ENCODE measurements at regions not wholly inside any gene's neighbourhood (a gene's known extent, or its start where the extent isn't known, plus 50 kb on each side); places are given as distances from the start of the nearest gene placed in this dataset.

DNA sequence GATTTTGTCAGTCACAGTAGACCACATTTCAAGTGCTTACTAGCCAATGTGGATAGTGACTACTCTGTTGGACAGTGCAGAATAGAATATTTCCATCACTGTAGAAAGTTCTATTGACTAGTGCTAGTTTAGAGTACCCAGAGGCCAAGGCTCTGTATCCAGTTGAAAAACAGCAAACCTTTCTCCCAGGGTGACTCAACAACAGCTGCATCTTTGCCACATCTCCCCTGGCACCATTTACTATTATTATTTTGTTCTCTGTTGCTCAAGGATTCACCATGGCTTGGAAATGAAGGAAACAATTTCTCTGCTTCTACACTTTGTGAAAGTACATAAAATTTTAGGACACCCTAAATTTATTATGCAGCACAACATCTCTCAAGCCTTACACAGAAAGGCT is 85.3 kb upstream of the WDR26 start:
- no peak for DNase-seq (ENCODE audit: low read depth, low spot score)
- Histone ChIP-seq H3K4me1 (ENCODE audit: control insufficient read depth, insufficient read depth, low read length) (no peaks in the 10 kb centered on the region), H3K4me3 (ENCODE audit: low read length) (no peak overlapping the region), H3K27ac (ENCODE audit: low read length) (no peak overlapping the region), H3K9me3 (ENCODE audit: control insufficient read depth, insufficient read depth, low read length) (no peaks in the 10 kb centered on the region), H3K36me3 (ENCODE audit: control insufficient read depth, insufficient read depth, low read length) (no peaks in the 10 kb centered on the region), H3K27me3 (ENCODE audit: control insufficient read depth, insufficient read depth, low read length) (no peaks in the 10 kb centered on the region)

DNA sequence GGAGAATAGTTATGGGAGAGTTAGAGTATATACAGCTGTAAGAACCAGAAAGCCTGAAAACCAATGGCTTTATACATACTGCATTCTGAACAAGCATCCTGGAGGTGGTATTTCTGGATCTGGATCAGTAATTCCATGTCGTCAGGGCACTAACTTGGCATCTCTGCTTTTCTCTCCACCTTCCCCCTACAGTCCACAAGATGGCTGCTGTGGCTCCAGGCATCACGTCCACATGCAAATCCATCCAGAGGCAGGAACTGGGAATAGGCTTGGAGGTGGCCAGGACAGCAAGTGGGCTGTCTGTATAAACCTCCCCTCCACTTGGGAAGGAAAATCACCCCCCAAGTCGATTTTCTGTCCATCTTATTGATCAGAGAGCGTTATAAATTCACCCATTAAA is 86.2 kb upstream of the WDR26 start:
- WGBS (ENCODE audit: insufficient coverage, insufficient read length) = no CpG with 5 or more reads among the region's 4 CpGs
- Histone ChIP-seq H3K4me3 (ENCODE audit: low read length) (no peak overlapping the region), H3K27me3 (ENCODE audit: control insufficient read depth, insufficient read depth, low read length) (no peaks in the 10 kb centered on the region)

DNA sequence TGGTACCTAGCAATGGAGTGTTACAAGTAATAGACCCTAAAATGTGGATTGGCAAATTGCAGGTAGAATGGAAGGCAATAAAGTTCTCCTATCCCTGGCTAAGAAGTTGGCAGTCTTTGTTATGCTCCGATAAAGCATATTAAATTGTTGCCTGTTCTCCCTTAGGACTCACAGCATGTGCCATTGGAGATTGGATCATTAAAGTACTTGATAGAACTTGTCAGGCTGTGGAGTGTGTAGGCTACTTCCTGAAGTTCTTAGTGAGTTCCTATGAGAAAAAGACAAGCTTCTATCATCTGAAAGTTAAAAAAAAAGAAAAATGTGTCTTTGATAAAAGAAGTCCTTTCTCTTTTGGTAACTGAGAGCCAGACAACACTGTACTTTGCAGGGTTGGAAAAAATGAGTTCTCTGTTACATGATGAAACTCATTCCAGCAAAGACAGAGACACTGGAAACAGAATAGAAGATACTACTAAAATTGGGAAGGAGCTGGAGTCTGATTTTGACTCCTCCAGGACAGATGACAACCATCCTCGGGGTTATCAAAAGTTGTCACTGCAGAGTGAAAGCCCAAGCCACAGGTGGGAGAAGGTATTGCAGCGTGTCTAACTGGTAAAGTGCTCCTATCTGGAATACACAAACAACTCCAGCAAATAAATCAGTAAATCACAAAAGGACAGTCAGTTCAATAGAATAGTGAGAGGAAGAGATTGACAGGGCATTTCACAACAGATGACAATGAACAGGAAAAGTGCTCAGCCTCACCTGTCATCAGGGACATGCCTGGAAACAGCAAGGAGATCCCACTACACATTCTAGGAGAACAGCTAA is 87.5 kb upstream of the WDR26 start:
- Histone ChIP-seq H3K4me1 (ENCODE audit: control insufficient read depth, insufficient read depth, low read length) (no peaks in the 10 kb centered on the region), H3K9me3 (ENCODE audit: control insufficient read depth, insufficient read depth, low read length) (no peaks in the 10 kb centered on the region), H3K36me3 (ENCODE audit: control insufficient read depth, insufficient read depth, low read length) (no peaks in the 10 kb centered on the region), H3K27ac (ENCODE audit: low read length) (no peak overlapping the region), H3K4me3 (ENCODE audit: low read length) (no peak overlapping the region), H3K27me3 (ENCODE audit: control insufficient read depth, insufficient read depth, low read length) (no peaks in the 10 kb centered on the region)
- DNase-seq (ENCODE audit: low read depth, low spot score) = no peak
- no CpG with 5 or more reads among the region's 3 CpGs for WGBS (ENCODE audit: insufficient coverage, insufficient read length)

More for the DNA sequence above, 86.2 kb upstream of the WDR26 start:
- Histone ChIP-seq H3K4me1 (ENCODE audit: control insufficient read depth, insufficient read depth, low read length) (no peaks in the 10 kb centered on the region), H3K36me3 (ENCODE audit: control insufficient read depth, insufficient read depth, low read length) (no peaks in the 10 kb centered on the region), H3K9me3 (ENCODE audit: control insufficient read depth, insufficient read depth, low read length) (no peaks in the 10 kb centered on the region), H3K27ac (ENCODE audit: low read length) (no peak overlapping the region)
- no peak for DNase-seq (ENCODE audit: low read depth, low spot score)

DNA sequence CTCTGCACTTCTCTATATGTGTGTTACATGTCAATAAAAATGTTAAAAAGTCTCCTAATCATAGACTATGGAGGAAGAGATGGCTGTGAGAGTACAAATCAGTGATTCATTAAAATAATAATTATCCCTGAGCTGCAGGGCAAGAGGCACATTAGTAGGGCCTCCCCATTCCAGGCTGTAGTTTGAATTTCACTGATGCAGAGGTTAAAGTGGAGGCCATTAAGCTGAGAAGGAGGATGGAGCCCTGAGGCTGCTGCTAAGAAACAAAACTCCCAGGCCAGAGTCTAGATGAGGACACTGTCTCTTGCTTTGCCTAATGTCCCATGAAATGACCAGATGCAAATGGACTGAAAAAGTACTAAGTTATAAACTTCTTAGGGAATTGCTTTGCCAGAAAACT is 89.1 kb upstream of the WDR26 start:
- no peaks in the 10 kb centered on the region for H3K4me1 ChIP-seq (ENCODE audit: control insufficient read depth, insufficient read depth, low read length)

DNA sequence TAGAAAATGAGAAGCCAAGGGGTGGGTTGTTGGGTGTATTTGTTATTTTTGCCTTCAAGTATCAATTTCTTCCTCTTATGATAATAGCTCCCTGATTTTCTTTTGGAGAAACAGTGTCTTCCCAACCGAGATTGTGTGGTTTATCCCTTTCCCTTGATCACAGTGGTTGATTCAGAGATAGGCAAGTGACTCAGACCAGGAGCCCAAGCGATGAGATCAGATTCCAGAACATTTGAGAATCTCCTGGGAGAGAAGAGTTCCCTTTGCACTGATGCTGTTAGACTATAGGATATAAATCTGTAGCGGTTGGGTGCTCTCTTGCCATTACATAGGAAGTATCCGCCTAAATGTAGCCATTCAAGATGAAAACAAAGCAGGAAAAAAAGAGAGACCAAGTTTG is 90.1 kb upstream of the WDR26 start:
- Histone ChIP-seq H3K9me3 (ENCODE audit: control insufficient read depth, insufficient read depth, low read length) (no peaks in the 10 kb centered on the region), H3K36me3 (ENCODE audit: control insufficient read depth, insufficient read depth, low read length) (no peaks in the 10 kb centered on the region), H3K4me1 (ENCODE audit: control insufficient read depth, insufficient read depth, low read length) (0 out of 2 replicates have a peak, but pooled peaks cover 2% of the 10 kb centered on the region), H3K4me3 (ENCODE audit: low read length) (no peak overlapping the region), H3K27ac (ENCODE audit: low read length) (no peak overlapping the region), H3K27me3 (ENCODE audit: control insufficient read depth, insufficient read depth, low read length) (no peaks in the 10 kb centered on the region)
- no CpG with 5 or more reads among the region's 4 CpGs for WGBS (ENCODE audit: insufficient coverage, insufficient read length)
- DNase-seq (ENCODE audit: low read depth, low spot score) = no peak

More for the DNA sequence above, 89.1 kb upstream of the WDR26 start:
- H3K4me3 ChIP-seq (ENCODE audit: low read length) = no peak overlapping the region
- H3K27ac ChIP-seq (ENCODE audit: low read length) = no peak overlapping the region
- H3K9me3 ChIP-seq (ENCODE audit: control insufficient read depth, insufficient read depth, low read length) = no peaks in the 10 kb centered on the region
- H3K27me3 ChIP-seq (ENCODE audit: control insufficient read depth, insufficient read depth, low read length) = no peaks in the 10 kb centered on the region
- no peaks in the 10 kb centered on the region for H3K36me3 ChIP-seq (ENCODE audit: control insufficient read depth, insufficient read depth, low read length)
- no peak for DNase-seq (ENCODE audit: low read depth, low spot score)

GRCh38 chr1:224525411-224526040 is 90.6 kb upstream of the CNIH3 start:
- Histone ChIP-seq H3K27ac (ENCODE audit: low read length) (no peak overlapping the region), H3K9me3 (ENCODE audit: control insufficient read depth, insufficient read depth, low read length) (no peaks in the 10 kb centered on the region), H3K27me3 (ENCODE audit: control insufficient read depth, insufficient read depth, low read length) (no peaks in the 10 kb centered on the region), H3K36me3 (ENCODE audit: control insufficient read depth, insufficient read depth, low read length) (no peaks in the 10 kb centered on the region), H3K4me3 (ENCODE audit: low read length) (no peak overlapping the region), H3K4me1 (ENCODE audit: control insufficient read depth, insufficient read depth, low read length) (0 out of 2 replicates have a peak, but pooled peaks cover 2% of the 10 kb centered on the region)
- WGBS (ENCODE audit: insufficient coverage, insufficient read length) = no CpG with 5 or more reads among the region's 4 CpGs
- DNase-seq (ENCODE audit: low read depth, low spot score) = no peak

GRCh38 chr1:224526771-224527170 is 89.3 kb upstream of the CNIH3 start:
- H3K9me3 ChIP-seq (ENCODE audit: control insufficient read depth, insufficient read depth, low read length) = no peaks in the 10 kb centered on the region
- DNase-seq (ENCODE audit: low read depth, low spot score) = no peak
- H3K27me3 ChIP-seq (ENCODE audit: control insufficient read depth, insufficient read depth, low read length) = no peaks in the 10 kb centered on the region
- H3K27ac ChIP-seq (ENCODE audit: low read length) = no peak overlapping the region
- H3K4me3 ChIP-seq (ENCODE audit: low read length) = no peak overlapping the region
- WGBS (ENCODE audit: insufficient coverage, insufficient read length) = no CpG with 5 or more reads among the region's 10 CpGs
- H3K36me3 ChIP-seq (ENCODE audit: control insufficient read depth, insufficient read depth, low read length) = no peaks in the 10 kb centered on the region
- H3K4me1 ChIP-seq (ENCODE audit: control insufficient read depth, insufficient read depth, low read length) = 0 out of 2 replicates have a peak, but pooled peaks cover 2% of the 10 kb centered on the region

- H3K36me3 ChIP-seq (ENCODE audit: control insufficient read depth, insufficient read depth, low read length) = no peaks in the 10 kb centered on the region
- H3K27me3 ChIP-seq (ENCODE audit: control insufficient read depth, insufficient read depth, low read length) = no peaks in the 10 kb centered on the region
- no peak overlapping the region for H3K27ac ChIP-seq (ENCODE audit: low read length)
- H3K4me1 ChIP-seq (ENCODE audit: control insufficient read depth, insufficient read depth, low read length) = peaks cover 2% of the 10 kb centered on the region; the same call in 1 of the 2 replicates
- H3K4me3 ChIP-seq (ENCODE audit: low read length) = no peak overlapping the region
- no CpG with 5 or more reads among the region's 3 CpGs for WGBS (ENCODE audit: insufficient coverage, insufficient read length)
- no peak for DNase-seq (ENCODE audit: low read depth, low spot score)
- no peaks in the 10 kb centered on the region for H3K9me3 ChIP-seq (ENCODE audit: control insufficient read depth, insufficient read depth, low read length)
Measured at GRCh38 chr1:224528900-224529299, 87.2 kb upstream of the CNIH3 start.

DNA sequence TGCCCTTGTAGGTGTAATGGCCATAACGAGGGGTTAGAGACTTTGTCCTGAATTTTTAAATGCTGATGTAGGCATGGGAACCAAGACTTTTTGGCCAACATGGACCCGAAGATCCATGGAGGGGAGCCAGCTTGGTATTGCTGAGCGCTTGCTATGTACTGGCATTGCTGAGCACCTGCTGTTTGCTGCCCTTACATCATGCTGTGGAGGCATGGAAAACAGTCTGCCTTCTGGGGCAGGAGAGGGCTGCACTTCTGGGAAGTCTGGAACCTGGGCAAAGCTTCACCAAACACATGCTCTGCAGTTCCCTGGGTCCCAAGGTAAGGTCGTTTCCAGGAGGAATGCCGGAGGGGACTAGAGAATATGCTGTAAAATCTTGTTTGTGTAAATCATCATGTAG is 86.3 kb upstream of the CNIH3 start:
- Histone ChIP-seq H3K4me1 (ENCODE audit: control insufficient read depth, insufficient read depth, low read length) (peaks cover 2% of the 10 kb centered on the region; the same call in 1 of the 2 replicates), H3K27ac (ENCODE audit: low read length) (no peak overlapping the region), H3K4me3 (ENCODE audit: low read length) (no peak overlapping the region), H3K9me3 (ENCODE audit: control insufficient read depth, insufficient read depth, low read length) (no peaks in the 10 kb centered on the region), H3K27me3 (ENCODE audit: control insufficient read depth, insufficient read depth, low read length) (no peaks in the 10 kb centered on the region), H3K36me3 (ENCODE audit: control insufficient read depth, insufficient read depth, low read length) (no peaks in the 10 kb centered on the region)
- no CpG with 5 or more reads among the region's 5 CpGs for WGBS (ENCODE audit: insufficient coverage, insufficient read length)
- no peak for DNase-seq (ENCODE audit: low read depth, low spot score)

- no peak for DNase-seq (ENCODE audit: low read depth, low spot score)
- Histone ChIP-seq H3K36me3 (ENCODE audit: control insufficient read depth, insufficient read depth, low read length) (no peaks in the 10 kb centered on the region), H3K9me3 (ENCODE audit: control insufficient read depth, insufficient read depth, low read length) (no peaks in the 10 kb centered on the region), H3K4me1 (ENCODE audit: control insufficient read depth, insufficient read depth, low read length) (peaks cover 2% of the 10 kb centered on the region; the same call in 1 of the 2 replicates), H3K27me3 (ENCODE audit: control insufficient read depth, insufficient read depth, low read length) (no peaks in the 10 kb centered on the region), H3K4me3 (ENCODE audit: low read length) (no peak overlapping the region), H3K27ac (ENCODE audit: low read length) (no peak overlapping the region)
- no CpG with 5 or more reads among the region's 6 CpGs for WGBS (ENCODE audit: insufficient coverage, insufficient read length)
Measured at GRCh38 chr1:224533517-224533916, 82.6 kb upstream of the CNIH3 start.

Data from iPS DF 6.9 (cell line).